ENCODE measurements at regions not wholly inside any gene's neighbourhood (a gene's known extent, or its start where the extent isn't known, plus 50 kb on each side); places are given as distances from the start of the nearest gene placed in this dataset.

GRCh38 chr3:104549099-104549714, 817.5 kb upstream of the ALCAM start:
- no peak for FAIRE-seq
- no peaks in the 10 kb centered on the region for H3K79me1 ChIP-seq (ENCODE audit: low read depth, low read length)
- no peak overlapping the region for H2AK5ac ChIP-seq (ENCODE audit: low read depth, low read length)
- no peak overlapping the region for H4K8ac ChIP-seq (ENCODE audit: extremely low read depth, insufficient read depth, low read length)
- H3K23me2 ChIP-seq (ENCODE audit: low read depth, low read length), result no peaks in the 10 kb centered on the region
- no peak overlapping the region for H3K23ac ChIP-seq (ENCODE audit: insufficient read length)
- no peak overlapping the region for H3K56ac ChIP-seq (replicated peaks; ENCODE audit: insufficient read length, low read depth, low read length)
- H2BK120ac ChIP-seq (replicated peaks; ENCODE audit: low read depth, low read length), result no peak overlapping the region
- DNase-seq (ENCODE audit: low read depth in 1 of 2, low spot score in 2 of 2), result no peak
- ChIA-PET CTCF (ENCODE audit: partially characterized antibody) (interaction anchor here (0.6 to 1.3 kb wide), 3 partner anchors 16 to 484 kb away, joined by 3 to 5 read pairs (median 3); no protein-coding TSS in a partner anchor), POLR2A (ENCODE audit: partially characterized antibody) (no interaction called here)
- no peaks in the 10 kb centered on the region for H3K79me2 ChIP-seq (ENCODE audit: control insufficient read depth in 1 of 2, insufficient read depth in 2 of 2, low read length in 2 of 2)
- H2BK20ac ChIP-seq (ENCODE audit: low read length), result no peak overlapping the region
- no peak overlapping the region for H3K4me3 ChIP-seq (ENCODE audit: extremely low read depth in 1 of 4, insufficient read depth in 2 of 4, low read depth in 3 of 4, low read length in 4 of 4)
- H3K4me2 ChIP-seq (ENCODE audit: insufficient read depth in 1 of 2, low read depth in 2 of 2, low read length in 2 of 2), result no peak overlapping the region
- no peak overlapping the region for H3K18ac ChIP-seq (ENCODE audit: extremely low read depth, low read length)
- no peak overlapping the region for H4K5ac ChIP-seq (ENCODE audit: insufficient read length, low read depth, low read length)
- H3K9ac ChIP-seq (replicated peaks in 1 of 4; ENCODE audit: extremely low read depth in 1 of 4, low read depth in 3 of 4, low read length in 3 of 4), result peak overlapping the region in 1 of 4 experiments; percentile 34; a peak in 1 of 7 replicates
- 90% methylated on average over 4 of the region's 4 CpGs; no CpG with 5 or more reads in 1 of the 2 experiments for WGBS, 2 experiments (ENCODE audit: extremely low coverage in 1 of 2, insufficient coverage in 1 of 2, insufficient read length in 1 of 2, insufficient replicate concordance in 2 of 2, low coverage in 1 of 2, low lambda C conversion rate in 2 of 2, missing lambda C conversion rate in 1 of 2)
- H3K4me1 ChIP-seq (replicated peaks in 1 of 4; ENCODE audit: control insufficient read depth in 3 of 4, insufficient read depth in 4 of 4, low read length in 3 of 4), result peaks cover 0 to 14% (median 4%) of the 10 kb centered on the region in 4 experiments; a peak in 2 of 7 replicates
- no peak overlapping the region for H2AFZ ChIP-seq (ENCODE audit: low read length)
- H4K20me1 ChIP-seq (replicated peaks in 1 of 2; ENCODE audit: control insufficient read depth in 1 of 2, insufficient read depth in 2 of 2, low read length in 2 of 2), result no peaks in the 10 kb centered on the region
- no peak overlapping the region for H3K4ac ChIP-seq (replicated peaks; ENCODE audit: insufficient read length, low read depth, low read length)
- no peaks in the 10 kb centered on the region for H3K36me3 ChIP-seq (ENCODE audit: control insufficient read depth in 2 of 4, insufficient read depth in 4 of 4, low read length in 3 of 4)
- H3K27ac ChIP-seq (ENCODE audit: low read depth, low read length), result no peak overlapping the region
- peaks cover 10 to 27% (median 12%) of the 10 kb centered on the region in 4 experiments; a peak in 5 of 7 replicates for H3K27me3 ChIP-seq (replicated peaks in 1 of 4; ENCODE audit: control insufficient read depth in 3 of 4, extremely low read depth in 1 of 4, insufficient read depth in 3 of 4, low read length in 3 of 4)
- no peak overlapping the region for H2BK12ac ChIP-seq (ENCODE audit: low read depth, low read length)
- H3K14ac ChIP-seq (ENCODE audit: insufficient read length), result no peak overlapping the region
- H2BK5ac ChIP-seq (ENCODE audit: low read depth, low read length), result no peak overlapping the region
- H3K9me3 ChIP-seq (ENCODE audit: insufficient read depth in 2 of 2, low read depth in 1 of 2, low read length in 1 of 2), result no peaks in the 10 kb centered on the region
- TF ChIP-seq E2F6 (IDR thresholded peaks at IDR 0.05) (no peak), YY1 (IDR thresholded peaks at IDR 0.05; ENCODE audit: low read depth, low read length) (no peak), RFX5 (IDR thresholded peaks at IDR 0.05; ENCODE audit: borderline replicate concordance, low read depth, low read length) (no peak), POU5F1 (IDR thresholded peaks at IDR 0.05; ENCODE audit: low read depth, low read length) (no peak), RAD21 (IDR thresholded peaks at IDR 0.05 in 1 of 2, conservative IDR thresholded peaks at IDR 0.05 in 1 of 2; ENCODE audit: low read depth in 2 of 2, low read length in 2 of 2) (no peak), SIN3A (conservative IDR thresholded peaks at IDR 0.05 in 1 of 2, IDR thresholded peaks at IDR 0.05 in 1 of 2; ENCODE audit: low read depth in 1 of 2, low read length in 2 of 2) (no peak), ATF3 (IDR thresholded peaks at IDR 0.05; ENCODE audit: insufficient read depth, low read depth, low read length) (no peak)
- no peak overlapping the region for H4K91ac ChIP-seq (replicated peaks; ENCODE audit: insufficient read length, low read length)
- no peak overlapping the region for H2BK15ac ChIP-seq (ENCODE audit: low read length)
